ENCODE measurements at regions not wholly inside any gene's neighbourhood (a gene's known extent, or its start where the extent isn't known, plus 50 kb on each side); places are given as distances from the start of the nearest gene placed in this dataset.

GRCh38 chr2:64796926-64797325 is 143.2 kb upstream of the SERTAD2 start:
- no peak for DNase-seq
- Histone ChIP-seq H3K36me3 (replicated peaks in 1 of 2) (no peaks in the 10 kb centered on the region), H3K27ac (no peak overlapping the region), H3K27me3 (no peaks in the 10 kb centered on the region), H3K4me3 (no peak overlapping the region), H3K4me1 (replicated peaks in 1 of 2) (no peaks in the 10 kb centered on the region), H3K9me3 (replicated peaks in 1 of 3) (no peaks in the 10 kb centered on the region)
- intact Hi-C loops (cut with DNase I), result no loop called here
- WGBS, 4 donors, result 67 to 71% (median 69%) methylated on average over 6 of the region's 6 CpGs
- TF ChIP-seq CTCF (IDR thresholded peaks at IDR 0.05) (no peak), POLR2A (IDR thresholded peaks at IDR 0.05) (no peak)

- TF ChIP-seq POLR2A (IDR thresholded peaks at IDR 0.05) (no peak), CTCF (IDR thresholded peaks at IDR 0.05) (no peak)
- WGBS, 4 donors, result 60 to 67% (median 61%) methylated on average over 4 of the region's 4 CpGs
- H3K4me3 ChIP-seq, result no peak overlapping the region
- no peaks in the 10 kb centered on the region for H3K27me3 ChIP-seq
- no peaks in the 10 kb centered on the region for H3K4me1 ChIP-seq (replicated peaks in 1 of 2)
- no peaks in the 10 kb centered on the region for H3K36me3 ChIP-seq (replicated peaks in 1 of 2)
- H3K9me3 ChIP-seq (replicated peaks in 1 of 3), result no peaks in the 10 kb centered on the region
- H3K27ac ChIP-seq, result no peak overlapping the region
- intact Hi-C loops (cut with DNase I), result no loop called here
- DNase-seq, result no peak
Observed at GRCh38 chr2:64797881-64798575, 144.3 kb upstream of the SERTAD2 start.

- no peak overlapping the region for H3K27ac ChIP-seq
- H3K4me3 ChIP-seq, result no peak overlapping the region
- H3K36me3 ChIP-seq (replicated peaks in 1 of 2), result no peaks in the 10 kb centered on the region
- no peaks in the 10 kb centered on the region for H3K4me1 ChIP-seq (replicated peaks in 1 of 2)
- no peaks in the 10 kb centered on the region for H3K9me3 ChIP-seq (replicated peaks in 1 of 3)
- no peak for DNase-seq
- TF ChIP-seq CTCF (IDR thresholded peaks at IDR 0.05), result no peak
- TF ChIP-seq POLR2A (IDR thresholded peaks at IDR 0.05), result no peak
- intact Hi-C loops (cut with DNase I), result no loop called here
- no peaks in the 10 kb centered on the region for H3K27me3 ChIP-seq
- WGBS, 4 donors, result 81 to 92% (median 85%) methylated on average over 3 to 4 of the region's 4 CpGs
Observed at GRCh38 chr2:64799592-64800252, 146.0 kb upstream of the SERTAD2 start.

GRCh38 chr2:64803776-64804175 is 150.1 kb upstream of the SERTAD2 start:
- no peaks in the 10 kb centered on the region for H3K9me3 ChIP-seq (replicated peaks in 1 of 3)
- no peak overlapping the region for H3K4me3 ChIP-seq
- H3K4me1 ChIP-seq (replicated peaks in 1 of 2), result no peaks in the 10 kb centered on the region
- no peaks in the 10 kb centered on the region for H3K36me3 ChIP-seq (replicated peaks in 1 of 2)
- no peak for TF ChIP-seq CTCF (IDR thresholded peaks at IDR 0.05)
- TF ChIP-seq POLR2A (IDR thresholded peaks at IDR 0.05), result no peak
- intact Hi-C loops (cut with DNase I), result no loop called here
- no peak for DNase-seq
- no peak overlapping the region for H3K27ac ChIP-seq
- no peaks in the 10 kb centered on the region for H3K27me3 ChIP-seq
- 66 to 90% (median 84%) methylated on average over 2 of the region's 2 CpGs for WGBS, 4 donors
